Spleen (tissue), 11 donors: ENCODE measurements at regions not wholly inside any gene's neighbourhood (a gene's known extent, or its start where the extent isn't known, plus 50 kb on each side); places are given as distances from the start of the nearest gene placed in this dataset.

Experiments
- DNase-seq: peaks from one replicate; pipeline ENCODE4 v3.0.0-alpha.2; 2020
- H3K27ac ChIP-seq, 8 donors: fragments of 200-600 bp; sonication (generic) in 7 of 8; 1 replicate in 4 of 8; 2 replicates in 4 of 8; pipeline versions ENCODE4 v1.5.0 to v1.8.0; 2016 to 2021; ENCODE audit warnings: inconsistent platforms in 4 of 8, mild to moderate bottlenecking in 4 of 8, moderate library complexity in 1 of 8
- H3K27me3 ChIP-seq, 7 donors: fragments of 200-600 bp; sonication (generic) in 6 of 7; replicated peaks in 1 of 7; 1 replicate in 4 of 7; 2 replicates in 3 of 7; pipeline versions ENCODE4 v1.5.0 to v1.8.0; 2016 to 2021; ENCODE audit warnings: inconsistent platforms in 3 of 7, mild to moderate bottlenecking in 1 of 7
- H3K36me3 ChIP-seq, 6 donors: fragments of 200-600 bp; sonication (generic) in 5 of 6; 1 replicate in 4 of 6; 2 replicates in 2 of 6; pipeline versions ENCODE4 v1.5.0 to v1.8.0; 2016 to 2021; ENCODE audit warnings: inconsistent platforms in 2 of 6
- H3K4me1 ChIP-seq, 6 donors: fragments of 200-600 bp; sonication (generic) in 5 of 6; 1 replicate in 3 of 6; 2 replicates in 3 of 6; pipeline versions ENCODE4 v1.5.0 to v1.8.0; 2016 to 2021; ENCODE audit warnings: inconsistent platforms in 3 of 6
- H3K4me3 ChIP-seq, 8 donors: fragments of 200-600 bp; sonication (generic) in 7 of 8; 1 replicate in 4 of 8; 2 replicates in 4 of 8; pipeline versions ENCODE4 v1.5.0 to v1.8.0; 2016 to 2021; ENCODE audit warnings: inconsistent platforms in 4 of 8, mild to moderate bottlenecking in 4 of 8, moderate library complexity in 2 of 8
- H3K9me3 ChIP-seq, 8 donors: fragments of 200-600 bp; sonication (generic) in 7 of 8; 1 replicate in 4 of 8; 2 replicates in 4 of 8; pipeline versions ENCODE4 v1.5.0 to v1.8.0; 2016 to 2021; ENCODE audit warnings: inconsistent platforms in 4 of 8
- POLR2A ChIP-seq, 3 donors: fragments of 450-650 bp; IDR thresholded peaks; one replicate each; pipeline ENCODE4 v1.5.1; 2017; ENCODE audit warnings: antibody characterized with exemption in 3 of 3, mild to moderate bottlenecking in 1 of 3
- POLR2AphosphoS5 ChIP-seq, 3 donors: sonication (generic); formaldehyde crosslinking; IDR thresholded peaks; one replicate each; pipeline ENCODE4 v1.5.1; 2017; ENCODE audit warnings: antibody characterized with exemption in 3 of 3
- WGBS, 5 donors: extraction: QIAGEN DNeasy Blood & Tissue Kit in 3 of 5; methylation state at CpG; one replicate each; pipeline versions ENCODE4 v1.1.5 to v1.1.7; 2013 to 2018; 5-methylcytosine and 5-hydroxymethylcytosine counted together
- intact Hi-C: fragments of 100-400 bp; cut with DNase I; formaldehyde crosslinking; loops from one replicate; pipeline ENCODE4 v1.15.0; 2023; ENCODE audit warnings: low total_unique reads
- TF ChIP-seq, protein P1 (sequence below), 11 experiments: fragments of 200-600 bp in 7 of 11; fragments of 450-650 bp in 4 of 11; sonication (generic) in 4 of 11; IDR thresholded peaks in 8 of 11; conservative IDR thresholded peaks in 3 of 11; 1 replicate in 7 of 11; 2 replicates in 4 of 11; pipeline versions ENCODE4 v1.4.0 to v1.8.0; 2016 to 2021; ENCODE audit warnings: antibody characterized with exemption in 11 of 11, inconsistent platforms in 4 of 11, mild to moderate bottlenecking in 1 of 11
- donor health status: healthy with polysubstance abuse.
- donor health status: DM: no; HTN: no; CAD: no; lungs with moderate emphysema.
- donor health status: DM: no; HTN: no; CAD: no.
- donor health status: Bipolar disorder and iron deficiency.
- donor health status: healthy.
- donor health status: DM: no; HTN: no; CAD: no.
- donor health status: DM: yes; HTN: yes; CAD: no.

DNA sequence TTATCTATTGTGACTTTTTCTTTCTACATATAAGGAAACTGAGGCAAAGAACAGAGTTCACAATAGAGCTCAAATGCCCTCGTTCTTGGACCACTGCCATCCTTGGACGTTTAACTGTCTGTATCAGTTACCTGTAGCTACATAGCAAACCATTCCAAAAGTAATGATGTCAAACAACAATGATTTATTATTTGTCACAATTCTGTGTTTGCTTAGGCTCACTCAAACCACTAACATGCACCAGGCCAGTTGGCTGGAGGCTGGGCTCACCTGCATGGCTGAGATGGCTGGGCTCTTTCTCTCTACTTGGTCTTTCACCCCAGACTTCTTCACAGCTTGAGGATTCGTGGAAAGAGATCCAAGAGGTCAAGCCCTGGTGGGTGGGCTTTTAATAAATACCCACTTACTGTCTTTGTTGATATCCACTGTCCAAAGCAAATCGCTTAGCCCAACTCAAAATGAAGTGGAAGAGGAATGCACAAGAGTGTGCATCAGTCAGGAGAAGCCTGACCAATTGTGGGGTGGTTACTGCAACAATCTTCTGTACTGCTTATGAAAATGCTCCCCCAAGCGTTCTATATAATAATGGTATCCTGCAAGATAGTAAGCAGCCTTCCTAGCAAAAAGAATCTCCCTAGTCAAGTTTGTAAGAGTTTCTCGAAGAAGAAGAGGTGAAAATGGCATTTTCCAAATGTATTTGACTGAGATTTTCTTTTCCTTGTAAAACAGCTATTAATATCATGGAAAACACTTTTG is 163.5 kb upstream of the NT5C1B start:
- no peaks in the 10 kb centered on the region for H3K36me3 ChIP-seq
- H3K4me3 ChIP-seq = no peak overlapping the region
- TF ChIP-seq, protein P1, sequence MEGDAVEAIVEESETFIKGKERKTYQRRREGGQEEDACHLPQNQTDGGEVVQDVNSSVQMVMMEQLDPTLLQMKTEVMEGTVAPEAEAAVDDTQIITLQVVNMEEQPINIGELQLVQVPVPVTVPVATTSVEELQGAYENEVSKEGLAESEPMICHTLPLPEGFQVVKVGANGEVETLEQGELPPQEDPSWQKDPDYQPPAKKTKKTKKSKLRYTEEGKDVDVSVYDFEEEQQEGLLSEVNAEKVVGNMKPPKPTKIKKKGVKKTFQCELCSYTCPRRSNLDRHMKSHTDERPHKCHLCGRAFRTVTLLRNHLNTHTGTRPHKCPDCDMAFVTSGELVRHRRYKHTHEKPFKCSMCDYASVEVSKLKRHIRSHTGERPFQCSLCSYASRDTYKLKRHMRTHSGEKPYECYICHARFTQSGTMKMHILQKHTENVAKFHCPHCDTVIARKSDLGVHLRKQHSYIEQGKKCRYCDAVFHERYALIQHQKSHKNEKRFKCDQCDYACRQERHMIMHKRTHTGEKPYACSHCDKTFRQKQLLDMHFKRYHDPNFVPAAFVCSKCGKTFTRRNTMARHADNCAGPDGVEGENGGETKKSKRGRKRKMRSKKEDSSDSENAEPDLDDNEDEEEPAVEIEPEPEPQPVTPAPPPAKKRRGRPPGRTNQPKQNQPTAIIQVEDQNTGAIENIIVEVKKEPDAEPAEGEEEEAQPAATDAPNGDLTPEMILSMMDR (IDR thresholded peaks at IDR 0.05 in 8 of 11, conservative IDR thresholded peaks at IDR 0.05 in 3 of 11) = no peak
- TF ChIP-seq POLR2AphosphoS5 (IDR thresholded peaks at IDR 0.05) (no peak), POLR2A (IDR thresholded peaks at IDR 0.05) (no peak)
- H3K4me1 ChIP-seq = no peaks in the 10 kb centered on the region
- H3K27ac ChIP-seq = no peak overlapping the region
- H3K27me3 ChIP-seq = no peaks in the 10 kb centered on the region
- H3K9me3 ChIP-seq = no peaks in the 10 kb centered on the region
- intact Hi-C loops = loop anchor here (5.0 kb wide), 2 partner anchors 609 to 1109 kb away; no protein-coding TSS in a partner anchor
- DNase-seq = no peak
- WGBS, 5 donors = 71 to 81% (median 75%) methylated on average over 6 of the region's 6 CpGs

DNA sequence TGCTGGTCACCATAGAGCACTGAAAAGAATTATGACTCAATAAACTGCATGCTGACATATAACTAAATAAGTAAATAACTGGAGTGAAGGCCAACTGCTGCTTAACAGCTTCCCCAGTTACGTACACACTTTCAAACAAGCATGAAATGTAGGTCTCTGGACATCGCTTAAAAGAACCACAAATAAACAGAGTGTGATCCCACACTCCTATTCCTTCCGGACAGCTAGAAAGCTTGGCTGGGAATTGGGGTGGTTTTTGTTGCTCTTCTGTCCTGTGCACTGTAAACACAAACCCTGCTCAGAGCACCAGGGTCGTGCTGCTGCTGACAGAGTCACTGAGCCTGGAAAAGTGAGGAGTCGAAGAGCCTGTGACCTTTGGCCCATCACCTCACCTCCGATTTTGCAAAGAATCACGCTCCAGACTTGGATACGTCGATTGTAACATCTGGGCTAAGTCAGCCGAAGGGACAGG is 162.7 kb upstream of the NT5C1B start:
- Histone ChIP-seq H3K27me3 (no peaks in the 10 kb centered on the region), H3K4me3 (no peak overlapping the region), H3K4me1 (no peaks in the 10 kb centered on the region), H3K27ac (no peak overlapping the region), H3K36me3 (no peaks in the 10 kb centered on the region), H3K9me3 (no peaks in the 10 kb centered on the region)
- WGBS, 5 donors = 68 to 77% (median 70%) methylated on average over 10 of the region's 10 CpGs
- intact Hi-C loops = loop anchor here (5.0 kb wide), 2 partner anchors 610 to 1110 kb away; no protein-coding TSS in a partner anchor
- DNase-seq = no peak
- TF ChIP-seq POLR2A (IDR thresholded peaks at IDR 0.05) (no peak), POLR2AphosphoS5 (IDR thresholded peaks at IDR 0.05) (no peak)
- TF ChIP-seq, protein P1 (IDR thresholded peaks at IDR 0.05 in 8 of 11, conservative IDR thresholded peaks at IDR 0.05 in 3 of 11) = no peak

DNA sequence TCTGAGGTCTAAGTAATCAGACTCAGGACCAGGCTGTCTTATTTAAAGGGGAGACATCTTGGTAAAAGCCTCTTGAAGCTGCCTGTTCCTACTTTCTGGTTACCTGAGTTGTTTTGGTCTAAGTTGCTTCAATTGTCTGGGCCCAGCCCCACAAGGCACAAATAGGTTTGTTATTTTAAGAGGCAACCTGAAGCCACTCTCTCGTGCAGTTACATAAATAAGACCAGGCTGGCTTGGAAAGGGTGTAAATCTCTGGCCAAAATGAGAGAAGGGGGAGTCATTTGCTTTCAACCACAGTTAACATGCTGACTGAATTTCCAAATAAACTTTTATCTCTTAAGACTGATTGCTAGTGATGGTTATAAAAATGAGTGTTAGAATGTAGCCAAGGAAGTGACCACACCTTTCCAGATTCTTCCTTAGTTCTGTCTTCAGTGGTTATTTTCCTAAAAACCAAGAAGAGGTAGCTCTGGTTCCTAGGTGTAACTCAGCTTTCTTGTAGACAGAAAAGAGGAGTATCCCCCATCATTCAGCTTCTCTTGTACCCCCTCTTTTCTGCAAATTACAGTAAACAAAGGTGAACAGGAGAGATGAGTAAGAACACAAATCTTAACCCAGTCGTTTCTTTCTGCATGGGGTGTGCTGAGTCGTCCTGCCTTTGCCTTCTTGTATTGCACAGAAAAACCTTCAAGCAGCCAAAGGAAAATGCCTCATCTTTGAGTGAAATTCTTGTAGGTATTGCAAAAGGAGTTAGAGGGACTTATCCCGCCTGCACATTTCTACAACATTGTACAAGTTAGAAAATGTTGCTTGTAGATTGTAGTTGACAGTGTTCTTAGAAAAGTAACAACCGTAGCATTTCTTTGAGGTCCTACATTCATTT is 161.5 kb upstream of the NT5C1B start:
- Histone ChIP-seq H3K9me3 (no peaks in the 10 kb centered on the region), H3K27ac (no peak overlapping the region), H3K4me1 (no peaks in the 10 kb centered on the region), H3K4me3 (no peak overlapping the region), H3K36me3 (no peaks in the 10 kb centered on the region), H3K27me3 (no peaks in the 10 kb centered on the region)
- whole genome bisulfite sequencing, 5 donors = 62 to 76% (median 69%) methylated on average over 5 of the region's 5 CpGs
- DNase-seq = no peak
- TF ChIP-seq, protein P1 (IDR thresholded peaks at IDR 0.05 in 8 of 11, conservative IDR thresholded peaks at IDR 0.05 in 3 of 11) = no peak
- no peak for TF ChIP-seq POLR2AphosphoS5 (IDR thresholded peaks at IDR 0.05)
- TF ChIP-seq POLR2A (IDR thresholded peaks at IDR 0.05) = no peak
- intact Hi-C loops = loop anchor here (5.0 kb wide), 2 partner anchors 611 to 1111 kb away; no protein-coding TSS in a partner anchor
